Fibroblast of lung (primary cell): ENCODE measurements at regions not wholly inside any gene's neighbourhood (a gene's known extent, or its start where the extent isn't known, plus 50 kb on each side); places are given as distances from the start of the nearest gene placed in this dataset.

Experiments used
- DNase-seq, 2 donors: peaks; one replicate each; pipeline versions ENCODE4 v3.0.0 to v3.0.0-alpha.2; 2010; ENCODE audit warnings: low read depth in 2 of 2
- H2AFZ ChIP-seq: 2 replicates; pipeline ENCODE4 v1.5.1; 2012; ENCODE audit warnings: low read length, control low read depth, inconsistent platforms
- H3K27ac ChIP-seq: 2 replicates; pipeline ENCODE4 v1.5.1; 2011; ENCODE audit warnings: low read length, control low read depth; ENCODE audit not compliant: insufficient read depth
- H3K27me3 ChIP-seq: 2 replicates; pipeline ENCODE4 v1.5.1; 2011; ENCODE audit warnings: mild to moderate bottlenecking, low read length; ENCODE audit not compliant: control insufficient read depth, insufficient read depth
- H3K36me3 ChIP-seq: 2 replicates; pipeline ENCODE4 v1.5.1; 2011; ENCODE audit warnings: low read length; ENCODE audit not compliant: control insufficient read depth, insufficient read depth
- H3K4me1 ChIP-seq: 2 replicates; pipeline ENCODE4 v1.5.1; 2011; ENCODE audit warnings: low read length; ENCODE audit not compliant: control insufficient read depth, insufficient read depth; ENCODE audit errors: extremely low read depth
- H3K4me2 ChIP-seq: 2 replicates; pipeline ENCODE4 v1.5.1; 2011; ENCODE audit warnings: low read length, control low read depth; ENCODE audit not compliant: insufficient read depth; ENCODE audit errors: extremely low read depth
- H3K4me3 ChIP-seq, 4 experiments: fragments of 200-600 bp in 1 of 4; sonication (generic) in 1 of 4; replicated peaks in 1 of 4; 2 replicates each; pipeline ENCODE4 v1.5.1; 2011 to 2016; ENCODE audit warnings: low read length in 4 of 4, low read depth in 3 of 4, mild to moderate bottlenecking in 3 of 4, control low read depth in 2 of 4, inconsistent platforms in 1 of 4, mixed read lengths in 1 of 4; ENCODE audit not compliant: insufficient read depth in 1 of 4; ENCODE audit errors: control extremely low read depth in 1 of 4
- H3K79me2 ChIP-seq: 2 replicates; pipeline ENCODE4 v1.5.1; 2012; ENCODE audit warnings: mild to moderate bottlenecking, low read length, inconsistent platforms; ENCODE audit not compliant: control insufficient read depth, insufficient read depth
- H3K9ac ChIP-seq: 2 replicates; pipeline ENCODE4 v1.5.1; 2011; ENCODE audit warnings: mild to moderate bottlenecking, low read length, control low read depth; ENCODE audit not compliant: insufficient read depth
- H3K9me3 ChIP-seq: 2 replicates; pipeline ENCODE4 v1.5.1; 2012; ENCODE audit warnings: low read depth, low read length; ENCODE audit not compliant: control insufficient read depth, insufficient read depth
- H4K20me1 ChIP-seq: 2 replicates; pipeline ENCODE4 v1.5.1; 2011; ENCODE audit warnings: low read length; ENCODE audit not compliant: control insufficient read depth, insufficient read depth; ENCODE audit errors: extremely low read depth
- EZH2 ChIP-seq: IDR thresholded peaks from 2 replicates; pipeline ENCODE4 v1.5.1; 2012; ENCODE audit warnings: low read length, control low read depth, mild to moderate bottlenecking; ENCODE audit errors: missing control alignments
- TF ChIP-seq, protein P1 (sequence below), 2 donors: IDR thresholded peaks in 1 of 2; conservative IDR thresholded peaks in 1 of 2; 1 replicate in 1 of 2; 2 replicates in 1 of 2; pipeline ENCODE4 v1.5.1; 2011 to 2012; ENCODE audit warnings: low read length in 2 of 2, control low read depth in 1 of 2, inconsistent platforms in 1 of 2, low read depth in 1 of 2, mild to moderate bottlenecking in 1 of 2

DNA sequence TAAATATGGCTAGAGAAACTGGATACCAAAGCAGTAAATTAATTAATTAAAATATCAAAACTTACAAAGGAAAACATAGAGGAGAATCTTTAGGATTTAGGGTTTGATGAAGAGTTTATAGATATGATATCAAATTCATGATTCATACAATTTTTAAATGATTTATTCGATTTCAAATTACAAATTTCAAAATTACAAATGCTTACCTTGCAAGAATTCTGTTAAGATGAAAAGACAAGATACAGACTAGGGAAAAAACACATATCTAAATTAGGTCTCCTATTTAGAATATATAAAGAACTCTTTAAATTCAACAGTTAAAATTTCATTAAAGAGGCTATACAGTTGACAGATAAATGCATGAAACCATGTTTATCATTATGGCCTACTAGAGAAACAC, 930.7 kb downstream of the ZPLD1 start:
- H3K9ac ChIP-seq, result no peak overlapping the region
- no peaks in the 10 kb centered on the region for H4K20me1 ChIP-seq
- no peak overlapping the region for H2AFZ ChIP-seq
- no peaks in the 10 kb centered on the region for H3K4me1 ChIP-seq
- H3K4me2 ChIP-seq, result no peak overlapping the region
- H3K9me3 ChIP-seq, result no peaks in the 10 kb centered on the region
- no peaks in the 10 kb centered on the region for H3K36me3 ChIP-seq
- H3K79me2 ChIP-seq, result no peaks in the 10 kb centered on the region
- no peaks in the 10 kb centered on the region for H3K27me3 ChIP-seq
- TF ChIP-seq, protein P1, sequence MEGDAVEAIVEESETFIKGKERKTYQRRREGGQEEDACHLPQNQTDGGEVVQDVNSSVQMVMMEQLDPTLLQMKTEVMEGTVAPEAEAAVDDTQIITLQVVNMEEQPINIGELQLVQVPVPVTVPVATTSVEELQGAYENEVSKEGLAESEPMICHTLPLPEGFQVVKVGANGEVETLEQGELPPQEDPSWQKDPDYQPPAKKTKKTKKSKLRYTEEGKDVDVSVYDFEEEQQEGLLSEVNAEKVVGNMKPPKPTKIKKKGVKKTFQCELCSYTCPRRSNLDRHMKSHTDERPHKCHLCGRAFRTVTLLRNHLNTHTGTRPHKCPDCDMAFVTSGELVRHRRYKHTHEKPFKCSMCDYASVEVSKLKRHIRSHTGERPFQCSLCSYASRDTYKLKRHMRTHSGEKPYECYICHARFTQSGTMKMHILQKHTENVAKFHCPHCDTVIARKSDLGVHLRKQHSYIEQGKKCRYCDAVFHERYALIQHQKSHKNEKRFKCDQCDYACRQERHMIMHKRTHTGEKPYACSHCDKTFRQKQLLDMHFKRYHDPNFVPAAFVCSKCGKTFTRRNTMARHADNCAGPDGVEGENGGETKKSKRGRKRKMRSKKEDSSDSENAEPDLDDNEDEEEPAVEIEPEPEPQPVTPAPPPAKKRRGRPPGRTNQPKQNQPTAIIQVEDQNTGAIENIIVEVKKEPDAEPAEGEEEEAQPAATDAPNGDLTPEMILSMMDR (conservative IDR thresholded peaks at IDR 0.05 in 1 of 2, IDR thresholded peaks at IDR 0.05 in 1 of 2; ENCODE audit: low read depth in 1 of 2, low read length in 2 of 2), result no peak
- DNase-seq, result no peak
- H3K4me3 ChIP-seq, result no peak overlapping the region
- no peak overlapping the region for H3K27ac ChIP-seq

- no peak for TF ChIP-seq EZH2
- TF ChIP-seq, protein P1 (conservative IDR thresholded peaks at IDR 0.05 in 1 of 2, IDR thresholded peaks at IDR 0.05 in 1 of 2; ENCODE audit: low read depth in 1 of 2, low read length in 2 of 2), result no peak
- H3K9ac ChIP-seq, result no peak overlapping the region
- no peak overlapping the region for H3K4me2 ChIP-seq
- H3K79me2 ChIP-seq, result no peaks in the 10 kb centered on the region
- H3K36me3 ChIP-seq, result no peaks in the 10 kb centered on the region
- H3K27ac ChIP-seq, result no peak overlapping the region
- no peak overlapping the region for H3K4me3 ChIP-seq
- H2AFZ ChIP-seq, result no peak overlapping the region
- no peaks in the 10 kb centered on the region for H3K4me1 ChIP-seq
- H4K20me1 ChIP-seq, result no peaks in the 10 kb centered on the region
- H3K9me3 ChIP-seq, result no peaks in the 10 kb centered on the region
- no peak for DNase-seq
- H3K27me3 ChIP-seq, result no peaks in the 10 kb centered on the region
These were observed 932.7 kb downstream of the ZPLD1 start for GRCh38 chr3:103367481-103367880.

DNA sequence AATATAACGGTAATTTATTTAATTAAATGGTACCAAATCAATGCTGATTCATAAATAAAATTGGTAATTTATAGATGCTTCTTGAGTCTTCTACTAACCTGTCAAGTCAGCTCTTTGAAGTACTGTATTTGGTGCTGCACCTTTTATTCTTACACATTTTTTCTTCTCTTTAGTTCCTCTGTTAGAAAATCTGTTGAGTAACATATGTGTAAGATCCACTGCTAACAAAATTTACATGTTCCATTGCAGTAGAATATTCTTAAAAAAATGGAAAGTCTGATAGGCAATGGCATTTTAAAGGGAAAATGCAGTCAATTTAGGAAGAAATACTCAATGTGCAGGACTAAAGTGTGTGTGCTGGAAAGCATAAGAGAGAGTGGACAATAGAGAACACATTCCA, 936.6 kb downstream of the ZPLD1 start:
- no peak overlapping the region for H3K27ac ChIP-seq
- DNase-seq, result no peak
- H3K36me3 ChIP-seq, result no peaks in the 10 kb centered on the region
- TF ChIP-seq EZH2, result no peak
- TF ChIP-seq, protein P1 (conservative IDR thresholded peaks at IDR 0.05 in 1 of 2, IDR thresholded peaks at IDR 0.05 in 1 of 2; ENCODE audit: low read depth in 1 of 2, low read length in 2 of 2), result no peak
- no peaks in the 10 kb centered on the region for H3K27me3 ChIP-seq
- H4K20me1 ChIP-seq, result no peaks in the 10 kb centered on the region
- no peaks in the 10 kb centered on the region for H3K4me1 ChIP-seq
- H3K9me3 ChIP-seq, result no peaks in the 10 kb centered on the region
- no peak overlapping the region for H3K4me3 ChIP-seq
- H3K79me2 ChIP-seq, result no peaks in the 10 kb centered on the region
- no peak overlapping the region for H2AFZ ChIP-seq
- no peak overlapping the region for H3K4me2 ChIP-seq
- no peak overlapping the region for H3K9ac ChIP-seq
